ENCODE measurements at regions not wholly inside any gene's neighbourhood (a gene's known extent, or its start where the extent isn't known, plus 50 kb on each side); places are given as distances from the start of the nearest gene placed in this dataset.
"Not testable (repeated sequence)": the region's sequence is repeated elsewhere in the genome, so short reads cannot be mapped to it uniquely, and the experiment has no call there.

GRCh38 chr13:50464349-50465251 is 378.9 kb downstream of the DLEU7 start:
- ATAC-seq: no peak
- H3K9me3 Mint-ChIP-seq: no peaks in the 10 kb centered on the region
- POLR2A ChIA-PET: interaction anchor here (0.6 kb wide), 1 partner anchor 497 kb away, joined by 3 read pairs; no protein-coding TSS in a partner anchor
- H3K36me3 Mint-ChIP-seq (ENCODE audit: low read depth): no peaks in the 10 kb centered on the region
- DNase-seq: no peak
- peaks cover 9% of the 10 kb centered on the region for H3K27me3 Mint-ChIP-seq
- intact Hi-C loops (cut with micrococcal nuclease): no loop called here
- H3K4me3 Mint-ChIP-seq: no peak overlapping the region
- H3K4me1 Mint-ChIP-seq (ENCODE audit: low read depth): no peaks in the 10 kb centered on the region
- CTCF ChIA-PET: no interaction called here
- no peak overlapping the region for H3K27ac Mint-ChIP-seq
- no peak for TF ChIP-seq CTCF (IDR thresholded peaks at IDR 0.05)

- no peaks in the 10 kb centered on the region for H3K4me1 Mint-ChIP-seq (ENCODE audit: low read depth)
- H3K27ac Mint-ChIP-seq: no peak overlapping the region
- ATAC-seq (no peak), DNase-seq (no peak)
- ChIA-PET POLR2A (no interaction called here), CTCF (no interaction called here)
- TF ChIP-seq CTCF (IDR thresholded peaks at IDR 0.05): no peak
- H3K4me3 Mint-ChIP-seq: no peak overlapping the region
- H3K36me3 Mint-ChIP-seq (ENCODE audit: low read depth): no peaks in the 10 kb centered on the region
- peaks cover 9% of the 10 kb centered on the region for H3K27me3 Mint-ChIP-seq
- H3K9me3 Mint-ChIP-seq: no peaks in the 10 kb centered on the region
- intact Hi-C loops (cut with micrococcal nuclease): no loop called here
Measured at GRCh38 chr13:50466456-50466855, 377.0 kb downstream of the DLEU7 start.

- no peak overlapping the region for H3K4me3 Mint-ChIP-seq
- no peak overlapping the region for H3K27ac Mint-ChIP-seq
- no peaks in the 10 kb centered on the region for H3K36me3 Mint-ChIP-seq (ENCODE audit: low read depth)
- ATAC-seq: no peak
- no peak for TF ChIP-seq CTCF (IDR thresholded peaks at IDR 0.05)
- CTCF ChIA-PET: no interaction called here
- H3K27me3 Mint-ChIP-seq: peaks cover 9% of the 10 kb centered on the region
- no peaks in the 10 kb centered on the region for H3K4me1 Mint-ChIP-seq (ENCODE audit: low read depth)
- DNase-seq: no peak
- intact Hi-C loops (cut with micrococcal nuclease): no loop called here
- POLR2A ChIA-PET: no interaction called here
- no peaks in the 10 kb centered on the region for H3K9me3 Mint-ChIP-seq
Measured at GRCh38 chr13:50467156-50468110, 376.1 kb downstream of the DLEU7 start.

- TF ChIP-seq CTCF (IDR thresholded peaks at IDR 0.05): no peak
- no peaks in the 10 kb centered on the region for H3K4me1 Mint-ChIP-seq (ENCODE audit: low read depth)
- ChIA-PET POLR2A (no interaction called here), CTCF (no interaction called here)
- H3K9me3 Mint-ChIP-seq: no peaks in the 10 kb centered on the region
- no peak for ATAC-seq
- no peak overlapping the region for H3K4me3 Mint-ChIP-seq
- H3K27ac Mint-ChIP-seq: no peak overlapping the region
- no peaks in the 10 kb centered on the region for H3K36me3 Mint-ChIP-seq (ENCODE audit: low read depth)
- H3K27me3 Mint-ChIP-seq: peaks cover 9% of the 10 kb centered on the region
- DNase-seq: no peak
- intact Hi-C loops (cut with micrococcal nuclease): no loop called here
Measured at GRCh38 chr13:50468849-50469669, 374.4 kb downstream of the DLEU7 start.

GRCh38 chr13:50473050-50473449 is 370.4 kb downstream of the DLEU7 start:
- H3K27me3 Mint-ChIP-seq; POLR2A ChIA-PET; H3K9me3 Mint-ChIP-seq; DNase-seq; ATAC-seq; CTCF ChIA-PET; H3K4me3 Mint-ChIP-seq; intact Hi-C loops (cut with micrococcal nuclease); H3K4me1 Mint-ChIP-seq (ENCODE audit: low read depth); H3K27ac Mint-ChIP-seq; H3K36me3 Mint-ChIP-seq (ENCODE audit: low read depth): not testable (repeated sequence)
